SU-DHL-6 (cell line): ENCODE measurements at regions not wholly inside any gene's neighbourhood (a gene's known extent, or its start where the extent isn't known, plus 50 kb on each side); places are given as distances from the start of the nearest gene placed in this dataset.

ENCODE experiments used
- H2AFZ ChIP-seq: fragments of 200-600 bp; sonication (generic); 2 replicates; pipeline ENCODE4 v1.6.1; 2014; ENCODE audit warnings: low read depth, mild to moderate bottlenecking, moderate library complexity, mixed read lengths, antibody characterized with exemption, low read length; ENCODE audit not compliant: severe bottlenecking
- H3F3A ChIP-seq: fragments of 200-600 bp; shearing (Covaris generic); 2 replicates; pipeline ENCODE4 v1.6.0; 2016; ENCODE audit warnings: antibody characterized with exemption, mild to moderate bottlenecking; ENCODE audit not compliant: insufficient read depth
- H3K27ac ChIP-seq: fragments of 200-600 bp; sonication (generic); 2 replicates; pipeline ENCODE4 v1.5.1; 2016; ENCODE audit warnings: low read depth, mild to moderate bottlenecking, low read length, moderate library complexity, mixed read lengths
- H3K27me3 ChIP-seq: fragments of 200-600 bp; sonication (generic), shearing (Covaris generic); 2 replicates; pipeline ENCODE4 v1.6.0; 2014; ENCODE audit warnings: mild to moderate bottlenecking, low read length
- H3K36me3 ChIP-seq: fragments of 200-600 bp; sonication (generic); 2 replicates; pipeline ENCODE4 v1.6.1; 2014; ENCODE audit warnings: mild to moderate bottlenecking, low read length, mixed read lengths
- H3K4me2 ChIP-seq: fragments of 300-600, 200-600 bp; shearing (Covaris generic), sonication (generic); 2 replicates; pipeline ENCODE4 v1.6.0; 2014; ENCODE audit warnings: low read length, low read depth, mild to moderate bottlenecking; ENCODE audit not compliant: poor library complexity, severe bottlenecking
- H3K4me3 ChIP-seq: fragments of 200-600 bp; sonication (generic); 2 replicates; pipeline ENCODE4 v1.5.1; 2014; ENCODE audit warnings: antibody characterized with exemption, low read length, mild to moderate bottlenecking, mixed read lengths; ENCODE audit not compliant: insufficient read depth, poor library complexity, severe bottlenecking
- H3K79me2 ChIP-seq: fragments of 200-600 bp; sonication (generic); 2 replicates; pipeline ENCODE4 v1.6.1; 2014; ENCODE audit warnings: mild to moderate bottlenecking, low read length, moderate library complexity; ENCODE audit not compliant: insufficient read depth
- H3K9ac ChIP-seq: fragments of 200-600 bp; sonication (generic); 2 replicates; pipeline ENCODE4 v1.7.0; 2014; ENCODE audit warnings: mild to moderate bottlenecking, low read length
- H3K9me2 ChIP-seq: fragments of 200-600 bp; sonication (generic); replicated peaks from 2 replicates; pipeline ENCODE4 v1.6.1; 2014; ENCODE audit warnings: low read length; ENCODE audit not compliant: insufficient read depth
- H3K9me3 ChIP-seq: fragments of 200-600 bp; sonication (generic); 2 replicates; pipeline ENCODE4 v1.6.1; 2014; ENCODE audit warnings: low read length, mixed read lengths; ENCODE audit not compliant: insufficient read depth
- H4K20me1 ChIP-seq: fragments of 200-600 bp; sonication (generic); 2 replicates; pipeline ENCODE4 v1.6.1; 2014; ENCODE audit warnings: low read depth, mild to moderate bottlenecking, antibody characterized with exemption, low read length, moderate library complexity, mixed read lengths
- CTCF ChIP-seq: fragments of 200-600 bp; sonication (generic); IDR thresholded peaks from one replicate; pipeline ENCODE4 v1.5.1; 2017; ENCODE audit warnings: antibody characterized with exemption, mild to moderate bottlenecking, low read length, moderate library complexity; ENCODE audit not compliant: insufficient read depth, poor library complexity, severe bottlenecking
- EZH2phosphoT487 ChIP-seq: fragments of 200-600 bp; sonication (generic), shearing (Covaris generic); conservative IDR thresholded peaks from 2 replicates; pipeline ENCODE4 v1.6.1; 2018; ENCODE audit warnings: mild to moderate bottlenecking, antibody characterized with exemption, low read length, moderate library complexity, mixed read lengths

GRCh38 chr6:23823421-23823820 is 302.6 kb upstream of the NRSN1 start:
- Histone ChIP-seq H3K9me2 (no peaks in the 10 kb centered on the region), H3K27me3 (no peaks in the 10 kb centered on the region), H2AFZ (no peak overlapping the region), H3K4me3 (no peak overlapping the region), H3K4me2 (no peak overlapping the region), H3K27ac (no peak overlapping the region), H4K20me1 (no peaks in the 10 kb centered on the region; the same call in 1 of the 2 replicates), H3K9ac (no peak overlapping the region), H3K36me3 (no peaks in the 10 kb centered on the region), H3F3A (no peaks in the 10 kb centered on the region), H3K79me2 (no peaks in the 10 kb centered on the region), H3K9me3 (no peaks in the 10 kb centered on the region)
- TF ChIP-seq CTCF (no peak), EZH2phosphoT487 (no peak)

- H3K9me2 ChIP-seq, result no peaks in the 10 kb centered on the region
- no peak overlapping the region for H2AFZ ChIP-seq
- no peaks in the 10 kb centered on the region for H3K9me3 ChIP-seq
- H3K79me2 ChIP-seq, result no peaks in the 10 kb centered on the region
- H3K9ac ChIP-seq, result no peak overlapping the region
- TF ChIP-seq CTCF (no peak), EZH2phosphoT487 (no peak)
- no peak overlapping the region for H3K4me2 ChIP-seq
- no peaks in the 10 kb centered on the region for H3K27me3 ChIP-seq
- H3K27ac ChIP-seq, result no peak overlapping the region
- no peak overlapping the region for H3K4me3 ChIP-seq
- H4K20me1 ChIP-seq, result no peaks in the 10 kb centered on the region; the same call in 1 of the 2 replicates
- no peaks in the 10 kb centered on the region for H3F3A ChIP-seq
- H3K36me3 ChIP-seq, result no peaks in the 10 kb centered on the region
These were observed 299.4 kb upstream of the NRSN1 start for GRCh38 chr6:23826572-23826971.

- Histone ChIP-seq H3K36me3 (no peaks in the 10 kb centered on the region), H3K9ac (no peak overlapping the region), H3K27ac (no peak overlapping the region), H2AFZ (no peak overlapping the region), H3K4me2 (no peak overlapping the region), H3K79me2 (no peaks in the 10 kb centered on the region), H3F3A (no peaks in the 10 kb centered on the region), H3K9me2 (no peaks in the 10 kb centered on the region), H3K27me3 (no peaks in the 10 kb centered on the region), H3K9me3 (no peaks in the 10 kb centered on the region), H3K4me3 (no peak overlapping the region), H4K20me1 (no peaks in the 10 kb centered on the region; the same call in 1 of the 2 replicates)
- TF ChIP-seq EZH2phosphoT487 (no peak), CTCF (no peak)
These were observed 297.2 kb upstream of the NRSN1 start for GRCh38 chr6:23828861-23829260.
